ENCODE measurements at regions not wholly inside any gene's neighbourhood (a gene's known extent, or its start where the extent isn't known, plus 50 kb on each side); places are given as distances from the start of the nearest gene placed in this dataset.

- TF ChIP-seq CTCF (IDR thresholded peaks at IDR 0.05; ENCODE audit: insufficient read depth, low read length, poor library complexity, severe bottlenecking), result no peak
- no peak for TF ChIP-seq EZH2phosphoT487 (conservative IDR thresholded peaks at IDR 0.05; ENCODE audit: low read length)
Observed at GRCh38 chr10:107453561-107453960, 289.1 kb upstream of the SORCS1 start.
